A549 (cell line): ENCODE measurements at regions not wholly inside any gene's neighbourhood (a gene's known extent, or its start where the extent isn't known, plus 50 kb on each side); places are given as distances from the start of the nearest gene placed in this dataset.

Experiments
- ATAC-seq, 2 experiments: fragments of 200-7000 bp in 1 of 2; fragments of >200 bp in 1 of 2; cut with Nextera tagmentation in 1 of 2; cut with Tn5 transposase in 1 of 2; 3 replicates each; pipeline versions ENCODE4 v1.8.0 to v1.9.1; 2018 to 2020; ENCODE audit warnings: mild to moderate bottlenecking in 1 of 2, moderate library complexity in 1 of 2
- CTCF ChIA-PET: fragments of 300-600 bp; sonication (Branson Sonifier 250); formaldehyde crosslinking; extraction: SDS; loops from one replicate; lab custom pipeline; 2021; ENCODE audit warnings: antibody characterized with exemption, inconsistent platforms; lab: Yijun Ruan, JAX
- POLR2A ChIA-PET: fragments of 350-600 bp; formaldehyde crosslinking; extraction: SDS; loops from one replicate; lab custom pipeline; 2021; ENCODE audit warnings: antibody characterized with exemption, inconsistent platforms; lab: Yijun Ruan, JAX
- DNase-seq, 2 experiments: peaks; one replicate each; pipeline versions ENCODE4 v3.0.0 to v3.0.0-alpha.2; 2011 to 2016; ENCODE audit warnings: low read depth in 1 of 2, low spot score in 1 of 2
- FAIRE-seq: peaks from 2 replicates; lab custom pipeline; 2011; peaks lifted over from hg19 to GRCh38; lab: Jason Lieb, UNC
- H3K27ac ChIP-seq, 2 experiments: fragments of >200 bp; sonication (Bioruptor Twin); formaldehyde crosslinking; 3 replicates each; pipeline ENCODE4 v1.5.1; 2016 to 2017
- H3K4me1 ChIP-seq: fragments of >200 bp; sonication (Bioruptor Twin); formaldehyde crosslinking; 3 replicates; pipeline ENCODE4 v1.6.1; 2016
- H3K4me2 ChIP-seq: fragments of >200 bp; sonication (Bioruptor Twin); formaldehyde crosslinking; 3 replicates; pipeline ENCODE4 v1.6.1; 2016
- H3K4me3 ChIP-seq: fragments of >200 bp; sonication (Bioruptor Twin); formaldehyde crosslinking; 3 replicates; pipeline ENCODE4 v1.5.1; 2016
- H3K9me3 ChIP-seq: fragments of >200 bp; sonication (Bioruptor Twin); formaldehyde crosslinking; 3 replicates; pipeline ENCODE4 v1.6.1; 2016
- BHLHE40 ChIP-seq: IDR thresholded peaks from 2 replicates; pipeline ENCODE4 v1.6.1; 2012; ENCODE audit warnings: low read depth, low read length, inconsistent platforms
- CBX2 ChIP-seq: fragments of 200-600 bp; sonication (generic); IDR thresholded peaks from 2 replicates; pipeline ENCODE4 v1.6.1; 2016; ENCODE audit warnings: low read depth, mild to moderate bottlenecking, borderline replicate concordance
- CEBPB ChIP-seq, 2 experiments: fragments of >200 bp in 1 of 2; sonication (Bioruptor Twin) in 1 of 2; formaldehyde crosslinking in 1 of 2; IDR thresholded peaks; 2 replicates each; pipeline ENCODE4 v1.6.1; 2012 to 2016
- CHD4 ChIP-seq: fragments of 200-600 bp; sonication (generic); IDR thresholded peaks from 2 replicates; pipeline ENCODE4 v1.6.1; 2016; ENCODE audit warnings: antibody characterized with exemption, mild to moderate bottlenecking, borderline replicate concordance
- FOSL2 ChIP-seq, 2 experiments: fragments of 450-650 bp in 1 of 2; fragments of >200 bp in 1 of 2; sonication (Bioruptor Twin) in 1 of 2; formaldehyde crosslinking; IDR thresholded peaks; 2 replicates each; pipeline versions ENCODE4 v1.5.0 to v1.6.1; 2016 to 2020; ENCODE audit warnings: mild to moderate bottlenecking in 1 of 2, moderate library complexity in 1 of 2
- HEYL ChIP-seq: fragments of 250-450 bp; sonication (Bioruptor Pico); IDR thresholded peaks from 2 replicates; pipeline ENCODE4 v1.8.0; 2021; ENCODE audit warnings: mild to moderate bottlenecking, moderate library complexity
- HOXA7 ChIP-seq: fragments of 250-450 bp; sonication (Bioruptor Pico); IDR thresholded peaks from 2 replicates; pipeline ENCODE4 v1.5.0; 2020; ENCODE audit warnings: mild to moderate bottlenecking, moderate library complexity
- HOXB13 ChIP-seq: fragments of 250-450 bp; sonication (Bioruptor Pico); IDR thresholded peaks from 2 replicates; pipeline ENCODE4 v1.5.0; 2020; ENCODE audit warnings: low read depth, mild to moderate bottlenecking, moderate library complexity
- KDM5A ChIP-seq: fragments of 200-600 bp; sonication (generic); IDR thresholded peaks from 2 replicates; pipeline ENCODE4 v1.6.1; 2016; ENCODE audit warnings: antibody characterized with exemption, mild to moderate bottlenecking
- MAFK ChIP-seq: fragments of 450-650 bp; IDR thresholded peaks from 2 replicates; pipeline ENCODE4 v1.6.1; 2014; ENCODE audit not compliant: partially characterized antibody
- POLR2A ChIP-seq: IDR thresholded peaks from 2 replicates; pipeline ENCODE4 v1.6.1; 2012; ENCODE audit warnings: mild to moderate bottlenecking, low read length
- RAD21 ChIP-seq, 2 experiments: fragments of >200 bp in 1 of 2; sonication (Bioruptor Twin) in 1 of 2; formaldehyde crosslinking in 1 of 2; IDR thresholded peaks in 1 of 2; conservative IDR thresholded peaks in 1 of 2; 2 replicates in 1 of 2; 3 replicates in 1 of 2; pipeline ENCODE4 v1.6.1; 2012 to 2018; ENCODE audit warnings: inconsistent platforms in 1 of 2
- RFX5 ChIP-seq: fragments of 450-650 bp; IDR thresholded peaks from 2 replicates; pipeline ENCODE4 v1.7.1; 2014; ENCODE audit warnings: antibody characterized with exemption, mild to moderate bottlenecking, moderate library complexity
- RNF2 ChIP-seq: fragments of 200-600 bp; sonication (generic); IDR thresholded peaks from 2 replicates; pipeline ENCODE4 v1.6.1; 2016; ENCODE audit warnings: low read depth, mild to moderate bottlenecking, antibody characterized with exemption, moderate library complexity, borderline replicate concordance
- SREBF2 ChIP-seq: fragments of 450-650 bp; IDR thresholded peaks from 2 replicates; pipeline ENCODE4 v1.6.1; 2014; ENCODE audit warnings: mild to moderate bottlenecking, moderate library complexity
- ZC3H11A ChIP-seq: fragments of 450-650 bp; IDR thresholded peaks from 2 replicates; pipeline ENCODE4 v1.6.1; 2014; ENCODE audit warnings: antibody characterized with exemption, mild to moderate bottlenecking
- ZFP36 ChIP-seq: fragments of 450-650 bp; IDR thresholded peaks from 2 replicates; pipeline ENCODE4 v1.6.1; 2014; ENCODE audit warnings: borderline replicate concordance; ENCODE audit not compliant: partially characterized antibody
- WGBS: methylation state at CpG from one replicate; pipeline ENCODE4 v1.1.6; 2017; ENCODE audit errors: missing lambda C conversion rate; 5-methylcytosine and 5-hydroxymethylcytosine counted together
- TF ChIP-seq, protein P1 (sequence below): IDR thresholded peaks from 2 replicates; pipeline ENCODE4 v1.6.1; 2012
- TF ChIP-seq, protein P2 (sequence below): fragments of 150-350 bp; IDR thresholded peaks from 2 replicates; pipeline ENCODE4 v1.6.1; 2014; ENCODE audit warnings: low read depth, mild to moderate bottlenecking, low read length
- TF ChIP-seq, protein P3 (sequence below): fragments of >200 bp; sonication (Bioruptor Twin); formaldehyde crosslinking; IDR thresholded peaks from 3 replicates; pipeline ENCODE4 v1.5.1; 2016
- TF ChIP-seq, protein P4 (sequence below): fragments of 450-650 bp; IDR thresholded peaks from 2 replicates; pipeline ENCODE4 v1.6.1; 2014; ENCODE audit warnings: antibody characterized with exemption
- TF ChIP-seq, protein P5 (sequence below): fragments of >200 bp; sonication (Bioruptor Twin); formaldehyde crosslinking; IDR thresholded peaks from 2 replicates; pipeline ENCODE4 v1.6.1; 2016

DNA sequence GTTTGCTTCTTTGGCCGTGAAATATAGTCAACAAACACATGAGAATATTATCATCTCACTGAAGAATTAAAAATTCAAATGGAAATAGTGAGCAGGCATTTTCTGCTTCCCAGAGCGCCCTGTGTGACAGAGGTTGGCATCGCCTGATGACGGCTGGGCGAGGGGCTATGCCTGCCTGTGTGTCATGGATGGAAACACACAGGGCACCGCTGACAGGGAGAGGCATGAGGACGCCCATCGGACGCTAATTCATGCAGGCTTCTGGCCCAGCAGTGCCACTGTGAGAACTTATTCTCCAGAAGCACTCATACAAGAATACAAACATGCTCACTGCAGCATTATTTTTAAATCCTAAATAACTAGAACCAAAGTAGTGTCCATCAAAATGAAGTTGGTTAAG is 61.4 kb upstream of the OTOS start:
- DNase-seq (no peak), ATAC-seq (no peak), FAIRE-seq (no peak)
- H3K4me3 ChIP-seq = no peak overlapping the region
- H3K4me1 ChIP-seq = no peaks in the 10 kb centered on the region; the same call in 2 of the 3 replicates
- CTCF ChIA-PET = interaction anchor here (0.9 kb wide), 1 partner anchor 10 kb away, joined by 4 read pairs; no protein-coding TSS in a partner anchor
- POLR2A ChIA-PET = no interaction called here
- TF ChIP-seq CHD4 (no peak), ZC3H11A (no peak), HOXB13 (CRISPR knock-in tag) (no peak), RFX5 (no peak), BHLHE40 (no peak), RNF2 (no peak)
- 41% methylated on average over 9 of the region's 9 CpGs for WGBS
- H3K27ac ChIP-seq = no peak overlapping the region
- H3K9me3 ChIP-seq = peaks cover 8% of the 10 kb centered on the region; the same call in 2 of the 3 replicates
- no peak overlapping the region for H3K4me2 ChIP-seq

DNA sequence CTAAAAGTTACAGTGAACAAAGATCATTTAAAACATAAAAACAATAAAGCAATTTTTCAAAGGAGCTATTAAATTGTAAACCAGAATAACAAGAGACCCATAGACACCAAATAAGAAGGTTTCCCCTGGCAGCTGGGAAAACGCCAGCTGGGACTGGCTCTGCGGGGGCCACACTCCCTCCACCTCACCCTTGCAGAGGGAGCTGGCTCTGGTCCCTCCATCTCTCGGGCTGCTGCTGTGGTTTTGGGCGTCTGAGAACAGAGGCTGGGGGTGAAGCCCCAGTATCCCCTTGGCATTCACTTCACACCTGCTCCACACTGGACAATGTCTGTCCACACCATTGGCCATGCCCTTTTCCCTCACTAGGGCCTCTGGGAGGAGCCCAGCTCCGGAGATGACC is 62.1 kb upstream of the OTOS start:
- no peak overlapping the region for H3K4me2 ChIP-seq
- TF ChIP-seq, protein P1, sequence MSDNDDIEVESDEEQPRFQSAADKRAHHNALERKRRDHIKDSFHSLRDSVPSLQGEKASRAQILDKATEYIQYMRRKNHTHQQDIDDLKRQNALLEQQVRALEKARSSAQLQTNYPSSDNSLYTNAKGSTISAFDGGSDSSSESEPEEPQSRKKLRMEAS = no peak
- no peak for TF ChIP-seq HEYL (CRISPR knock-in tag)
- TF ChIP-seq KDM5A = no peak
- no peak for TF ChIP-seq BHLHE40
- CTCF ChIA-PET = interaction anchor here (0.9 to 2.0 kb wide), 2 partner anchors 10 to 30 kb away, joined by 4 to 7 read pairs; no protein-coding TSS in a partner anchor
- H3K27ac ChIP-seq = no peak overlapping the region
- DNase-seq (no peak), FAIRE-seq (no peak), ATAC-seq (no peak)
- no peak overlapping the region for H3K4me3 ChIP-seq
- WGBS = 32% methylated on average over 4 of the region's 5 CpGs
- peaks cover 8% of the 10 kb centered on the region; the same call in 2 of the 3 replicates for H3K9me3 ChIP-seq
- no peaks in the 10 kb centered on the region; the same call in 2 of the 3 replicates for H3K4me1 ChIP-seq
- POLR2A ChIA-PET = no interaction called here

DNA sequence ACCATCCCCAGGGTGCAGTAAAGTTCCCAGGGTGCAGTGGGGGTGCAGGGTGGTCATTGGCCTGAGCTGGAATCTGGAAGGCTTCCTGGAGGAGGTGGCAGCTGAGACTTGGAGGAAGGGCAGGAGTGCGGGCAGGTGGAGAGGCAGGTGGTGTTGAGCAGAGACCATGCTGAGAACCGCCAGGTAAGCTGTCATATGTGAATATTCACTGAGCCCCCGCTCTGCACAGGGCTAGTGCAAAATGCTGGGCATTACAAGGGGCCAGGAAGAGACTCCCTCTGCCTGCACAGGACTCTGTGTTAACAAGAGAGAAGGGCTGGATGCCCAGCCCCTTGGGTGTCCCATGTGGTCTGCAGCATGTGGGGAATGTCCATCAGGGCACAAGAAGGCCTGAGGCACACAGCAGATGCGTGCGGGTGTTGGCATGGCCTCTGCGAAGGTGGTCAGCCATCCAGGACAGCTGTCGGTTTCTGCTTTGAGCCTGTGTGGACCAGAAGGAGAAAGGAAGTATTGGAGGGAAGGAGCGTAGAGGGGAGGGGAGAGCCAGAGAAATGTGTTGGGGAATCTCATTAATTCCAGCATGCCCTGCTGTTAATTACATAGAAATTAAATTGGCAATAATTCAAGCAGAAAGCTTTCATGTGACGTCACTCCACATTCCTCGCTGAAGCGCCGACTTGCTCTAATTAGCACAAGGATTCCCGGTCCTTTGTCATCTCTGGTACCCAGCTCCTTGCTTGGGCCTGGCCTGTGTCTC is 62.8 kb upstream of the OTOS start:
- FAIRE-seq = no peak
- no peak for TF ChIP-seq SREBF2
- TF ChIP-seq, protein P2, sequence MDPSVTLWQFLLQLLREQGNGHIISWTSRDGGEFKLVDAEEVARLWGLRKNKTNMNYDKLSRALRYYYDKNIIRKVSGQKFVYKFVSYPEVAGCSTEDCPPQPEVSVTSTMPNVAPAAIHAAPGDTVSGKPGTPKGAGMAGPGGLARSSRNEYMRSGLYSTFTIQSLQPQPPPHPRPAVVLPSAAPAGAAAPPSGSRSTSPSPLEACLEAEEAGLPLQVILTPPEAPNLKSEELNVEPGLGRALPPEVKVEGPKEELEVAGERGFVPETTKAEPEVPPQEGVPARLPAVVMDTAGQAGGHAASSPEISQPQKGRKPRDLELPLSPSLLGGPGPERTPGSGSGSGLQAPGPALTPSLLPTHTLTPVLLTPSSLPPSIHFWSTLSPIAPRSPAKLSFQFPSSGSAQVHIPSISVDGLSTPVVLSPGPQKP = no peak
- peak; percentile 41 for TF ChIP-seq ZFP36
- TF ChIP-seq FOSL2 (IDR thresholded peaks at IDR 0.05) = no peak
- TF ChIP-seq FOSL2 (CRISPR knock-in tag; IDR thresholded peaks at IDR 0.05) = no peak
- TF ChIP-seq CEBPB (IDR thresholded peaks at IDR 0.05) = no peak
- TF ChIP-seq CBX2 = no peak
- no peak for ATAC-seq
- DNase-seq = no peak
- POLR2A ChIA-PET = no interaction called here
- no peaks in the 10 kb centered on the region; the same call in 2 of the 3 replicates for H3K4me1 ChIP-seq
- H3K9me3 ChIP-seq = peaks cover 8% of the 10 kb centered on the region; the same call in 2 of the 3 replicates
- no peak overlapping the region for H3K4me3 ChIP-seq
- H3K27ac ChIP-seq = no peak overlapping the region
- no peak overlapping the region for H3K4me2 ChIP-seq
- 72% methylated on average over 13 of the region's 13 CpGs for WGBS
- CTCF ChIA-PET = interaction anchor here (0.9 to 2.0 kb wide), 5 partner anchors 9 to 235 kb away, joined by 3 to 7 read pairs (median 4); no protein-coding TSS in a partner anchor

DNA sequence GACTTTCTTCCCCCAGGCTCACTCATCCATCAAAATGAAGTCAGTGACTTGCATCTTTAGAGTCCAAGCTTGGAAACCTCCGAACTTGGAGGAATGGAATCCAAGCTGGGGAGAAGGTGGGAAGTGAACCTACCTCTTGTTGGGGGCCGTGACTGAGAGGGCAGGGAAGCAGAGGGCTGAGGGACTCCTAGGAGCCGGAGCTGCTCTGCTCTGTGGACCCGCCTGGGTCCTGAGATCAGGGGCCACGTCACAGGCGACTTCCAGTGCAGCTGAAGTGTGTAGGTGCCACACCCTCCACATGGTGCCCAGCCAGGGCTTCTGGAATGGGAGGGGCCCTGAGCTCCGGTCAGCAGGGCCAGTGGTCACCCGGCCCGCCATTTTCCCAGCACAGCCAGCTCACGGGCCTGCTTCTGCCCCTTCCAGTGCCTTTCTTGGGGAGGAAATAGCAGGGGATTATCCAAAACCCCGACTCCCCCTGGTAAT is 63.4 kb upstream of the OTOS start:
- FAIRE-seq (no peak), ATAC-seq (no peak), DNase-seq (no peak)
- ChIA-PET POLR2A (no interaction called here), CTCF (interaction anchor here (0.8 to 2.0 kb wide), 5 partner anchors 19 to 235 kb away, joined by 3 to 7 read pairs (median 3); no protein-coding TSS in a partner anchor)
- no peaks in the 10 kb centered on the region; the same call in 2 of the 3 replicates for H3K4me1 ChIP-seq
- H3K4me2 ChIP-seq = no peak overlapping the region
- 72% methylated on average over 11 of the region's 11 CpGs for WGBS
- H3K4me3 ChIP-seq = no peak overlapping the region
- H3K27ac ChIP-seq = no peak overlapping the region
- H3K9me3 ChIP-seq = peaks cover 8% of the 10 kb centered on the region; the same call in 2 of the 3 replicates
- TF ChIP-seq, protein P3, sequence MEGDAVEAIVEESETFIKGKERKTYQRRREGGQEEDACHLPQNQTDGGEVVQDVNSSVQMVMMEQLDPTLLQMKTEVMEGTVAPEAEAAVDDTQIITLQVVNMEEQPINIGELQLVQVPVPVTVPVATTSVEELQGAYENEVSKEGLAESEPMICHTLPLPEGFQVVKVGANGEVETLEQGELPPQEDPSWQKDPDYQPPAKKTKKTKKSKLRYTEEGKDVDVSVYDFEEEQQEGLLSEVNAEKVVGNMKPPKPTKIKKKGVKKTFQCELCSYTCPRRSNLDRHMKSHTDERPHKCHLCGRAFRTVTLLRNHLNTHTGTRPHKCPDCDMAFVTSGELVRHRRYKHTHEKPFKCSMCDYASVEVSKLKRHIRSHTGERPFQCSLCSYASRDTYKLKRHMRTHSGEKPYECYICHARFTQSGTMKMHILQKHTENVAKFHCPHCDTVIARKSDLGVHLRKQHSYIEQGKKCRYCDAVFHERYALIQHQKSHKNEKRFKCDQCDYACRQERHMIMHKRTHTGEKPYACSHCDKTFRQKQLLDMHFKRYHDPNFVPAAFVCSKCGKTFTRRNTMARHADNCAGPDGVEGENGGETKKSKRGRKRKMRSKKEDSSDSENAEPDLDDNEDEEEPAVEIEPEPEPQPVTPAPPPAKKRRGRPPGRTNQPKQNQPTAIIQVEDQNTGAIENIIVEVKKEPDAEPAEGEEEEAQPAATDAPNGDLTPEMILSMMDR = no peak
- TF ChIP-seq MAFK (no peak), RAD21 (conservative IDR thresholded peaks at IDR 0.05 in 1 of 2, IDR thresholded peaks at IDR 0.05 in 1 of 2) (no peak), HOXA7 (CRISPR knock-in tag) (no peak), POLR2A (no peak), RFX5 (no peak)
- TF ChIP-seq, protein P4, sequence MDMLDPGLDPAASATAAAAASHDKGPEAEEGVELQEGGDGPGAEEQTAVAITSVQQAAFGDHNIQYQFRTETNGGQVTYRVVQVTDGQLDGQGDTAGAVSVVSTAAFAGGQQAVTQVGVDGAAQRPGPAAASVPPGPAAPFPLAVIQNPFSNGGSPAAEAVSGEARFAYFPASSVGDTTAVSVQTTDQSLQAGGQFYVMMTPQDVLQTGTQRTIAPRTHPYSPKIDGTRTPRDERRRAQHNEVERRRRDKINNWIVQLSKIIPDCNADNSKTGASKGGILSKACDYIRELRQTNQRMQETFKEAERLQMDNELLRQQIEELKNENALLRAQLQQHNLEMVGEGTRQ = no peak
- TF ChIP-seq, protein P5, sequence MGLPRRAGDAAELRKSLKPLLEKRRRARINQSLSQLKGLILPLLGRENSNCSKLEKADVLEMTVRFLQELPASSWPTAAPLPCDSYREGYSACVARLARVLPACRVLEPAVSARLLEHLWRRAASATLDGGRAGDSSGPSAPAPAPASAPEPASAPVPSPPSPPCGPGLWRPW = no peak
- TF ChIP-seq, protein P2 = no peak
- TF ChIP-seq, protein P1 = no peak
